ENCODE measurements at regions not wholly inside any gene's neighbourhood (a gene's known extent, or its start where the extent isn't known, plus 50 kb on each side); places are given as distances from the start of the nearest gene placed in this dataset.
"Not testable (repeated sequence)": the region's sequence is repeated elsewhere in the genome, so short reads cannot be mapped to it uniquely, and the experiment has no call there.

- no peak overlapping the region for H3K27ac ChIP-seq
- TF ChIP-seq CTCF (conservative IDR thresholded peaks at IDR 0.05), result no peak
Observed at GRCh38 chr22:49392247-49392646, 435.4 kb downstream of the BRD1 start.

DNA sequence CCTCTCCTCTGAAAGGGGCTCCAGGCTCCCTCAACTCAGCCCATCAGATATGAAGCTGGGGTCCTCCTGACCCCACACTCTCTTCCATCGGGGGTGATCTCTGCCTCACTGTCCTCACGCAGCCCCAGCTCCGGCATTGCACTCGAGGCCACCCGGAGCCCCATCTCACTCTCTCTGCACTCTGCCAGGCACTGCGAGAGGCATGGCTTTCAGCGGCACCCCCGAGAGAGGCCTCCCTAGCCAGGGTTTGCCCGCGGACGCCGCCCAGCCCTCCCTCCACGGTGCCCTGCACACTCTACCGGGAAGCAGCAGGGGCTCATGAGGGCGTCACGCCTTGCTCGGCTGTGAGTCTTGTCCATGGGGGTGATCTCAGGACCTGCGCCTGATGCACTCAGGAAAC is 436.2 kb downstream of the BRD1 start:
- no peak overlapping the region for H3K27ac ChIP-seq
- TF ChIP-seq CTCF (conservative IDR thresholded peaks at IDR 0.05), result no peak

- no peak for TF ChIP-seq CTCF (conservative IDR thresholded peaks at IDR 0.05)
- no peak overlapping the region for H3K27ac ChIP-seq
Observed at GRCh38 chr22:49390954-49391353, 436.7 kb downstream of the BRD1 start.

DNA sequence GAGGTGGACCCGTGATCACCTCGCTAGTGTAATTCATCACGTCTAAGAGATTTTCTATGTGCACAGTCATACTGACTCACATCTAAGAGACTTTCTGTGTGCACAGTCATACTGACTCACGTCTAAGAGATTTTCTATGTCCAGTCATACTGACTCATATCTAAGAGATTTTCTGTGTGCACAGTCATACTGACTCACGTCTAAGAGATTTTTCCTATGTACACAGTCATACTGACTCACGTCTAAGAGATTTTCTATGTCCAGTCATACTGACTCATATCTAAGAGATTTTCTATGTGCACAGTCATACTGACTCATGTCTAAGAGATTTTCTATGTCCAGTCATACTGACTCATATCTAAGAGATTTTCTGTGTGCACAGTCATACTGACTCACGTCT is 443.8 kb downstream of the BRD1 start:
- not testable (repeated sequence) for H3K27ac ChIP-seq

DNA sequence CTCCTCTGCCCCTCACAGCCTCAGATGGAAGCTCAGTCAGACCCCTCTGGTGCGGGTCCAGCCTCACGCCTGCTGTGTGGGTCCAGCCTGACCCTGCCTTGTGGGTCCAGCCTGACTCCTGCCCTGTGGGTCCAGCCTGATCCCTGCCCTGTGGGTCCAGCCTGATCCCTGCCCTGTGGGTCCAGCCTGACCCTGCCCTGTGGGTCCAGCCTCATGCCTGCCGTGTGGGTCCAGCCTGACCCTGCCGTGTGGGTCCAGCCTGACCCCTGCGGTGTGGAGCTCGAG is 445.3 kb downstream of the BRD1 start:
- no peak overlapping the region for H3K27ac ChIP-seq
- no peak for TF ChIP-seq CTCF (conservative IDR thresholded peaks at IDR 0.05)

GRCh38 chr22:49381595-49382450 is 445.9 kb downstream of the BRD1 start:
- no peak overlapping the region for H3K27ac ChIP-seq
- no peak for TF ChIP-seq CTCF (conservative IDR thresholded peaks at IDR 0.05)

DNA sequence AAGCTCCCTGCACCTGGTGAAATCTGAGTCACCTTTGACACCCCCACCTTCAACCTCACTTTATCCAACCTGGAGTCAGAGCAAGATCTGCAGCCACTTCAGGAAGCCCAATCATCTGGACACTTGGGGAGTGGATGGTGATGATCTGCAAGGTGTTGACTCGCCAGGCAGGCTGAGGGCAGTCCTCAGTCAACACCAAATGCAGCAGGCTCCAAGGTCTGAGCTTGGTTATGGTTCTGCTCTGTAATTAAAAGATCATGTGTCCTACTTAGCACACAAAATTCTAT is 446.9 kb downstream of the BRD1 start:
- no peak overlapping the region for H3K27ac ChIP-seq
- TF ChIP-seq CTCF (conservative IDR thresholded peaks at IDR 0.05), result no peak

GRCh38 chr22:49380095-49380827 is 447.4 kb downstream of the BRD1 start:
- no peak for TF ChIP-seq CTCF (conservative IDR thresholded peaks at IDR 0.05)
- H3K27ac ChIP-seq, result no peak overlapping the region

Data from VCaP (cell line).